ENCODE measurements at regions not wholly inside any gene's neighbourhood (a gene's known extent, or its start where the extent isn't known, plus 50 kb on each side); places are given as distances from the start of the nearest gene placed in this dataset.

- no peaks in the 10 kb centered on the region for H3K36me3 ChIP-seq (ENCODE audit: insufficient read depth, low read length)
- H3K27me3 ChIP-seq (ENCODE audit: insufficient read depth, low read length), result no peaks in the 10 kb centered on the region
- H3K79me2 ChIP-seq (ENCODE audit: insufficient read depth, low read length), result no peaks in the 10 kb centered on the region
- H2AFZ ChIP-seq (ENCODE audit: low read length), result peak overlapping the region; percentile 43
- H3K4me3 ChIP-seq (ENCODE audit: insufficient read depth, low read length), result no peak overlapping the region
- no peak for TF ChIP-seq CTCF (IDR thresholded peaks at IDR 0.05; ENCODE audit: extremely low read depth, low read depth, low read length)
- no peaks in the 10 kb centered on the region for H3K4me1 ChIP-seq (ENCODE audit: insufficient read depth, low read length)
- no peaks in the 10 kb centered on the region for H4K20me1 ChIP-seq (ENCODE audit: insufficient read depth, low read length)
- no peak overlapping the region for H3K27ac ChIP-seq (ENCODE audit: low read depth, low read length)
- H3K4me2 ChIP-seq (ENCODE audit: insufficient read depth, low read length), result peak overlapping the region; percentile 20
- no peak for DNase-seq (ENCODE audit: insufficient read length, low spot score, missing footprints)
- no peaks in the 10 kb centered on the region for H3K9me3 ChIP-seq (ENCODE audit: low read depth, low read length)
Observed at GRCh38 chr4:138297743-138298405, 55.7 kb upstream of the SLC7A11 start.

- no peaks in the 10 kb centered on the region for H3K4me1 ChIP-seq (ENCODE audit: insufficient read depth, low read length)
- H3K27ac ChIP-seq (ENCODE audit: low read depth, low read length), result no peak overlapping the region
- H2AFZ ChIP-seq (ENCODE audit: low read length), result no peak overlapping the region
- TF ChIP-seq CTCF (IDR thresholded peaks at IDR 0.05; ENCODE audit: extremely low read depth, low read depth, low read length), result no peak
- no peaks in the 10 kb centered on the region for H3K36me3 ChIP-seq (ENCODE audit: insufficient read depth, low read length)
- H4K20me1 ChIP-seq (ENCODE audit: insufficient read depth, low read length), result no peaks in the 10 kb centered on the region
- no peak overlapping the region for H3K4me3 ChIP-seq (ENCODE audit: insufficient read depth, low read length)
- H3K9me3 ChIP-seq (ENCODE audit: low read depth, low read length), result no peaks in the 10 kb centered on the region
- DNase-seq (ENCODE audit: insufficient read length, low spot score, missing footprints), result no peak
- H3K79me2 ChIP-seq (ENCODE audit: insufficient read depth, low read length), result no peaks in the 10 kb centered on the region
- H3K4me2 ChIP-seq (ENCODE audit: insufficient read depth, low read length), result no peak overlapping the region
- no peaks in the 10 kb centered on the region for H3K27me3 ChIP-seq (ENCODE audit: insufficient read depth, low read length)
Observed at GRCh38 chr4:138292321-138292720, 50.2 kb upstream of the SLC7A11 start.
